ENCODE measurements at regions not wholly inside any gene's neighbourhood (a gene's known extent, or its start where the extent isn't known, plus 50 kb on each side); places are given as distances from the start of the nearest gene placed in this dataset.

- Histone ChIP-seq H3K4me3 (ENCODE audit: low read length) (no peak overlapping the region), H3K9me3 (ENCODE audit: control insufficient read depth, low read length) (no peaks in the 10 kb centered on the region), H3K27me3 (replicated peaks; ENCODE audit: control insufficient read depth, insufficient read depth, low read length) (peaks cover 56% of the 10 kb centered on the region), H3K36me3 (ENCODE audit: control insufficient read depth, insufficient read depth, low read length, severe bottlenecking) (no peaks in the 10 kb centered on the region), H3K4me1 (ENCODE audit: control insufficient read depth, insufficient read depth, low read length) (no peaks in the 10 kb centered on the region), H3K9ac (ENCODE audit: low read length) (no peak overlapping the region)
- no peak for DNase-seq (ENCODE audit: low read depth)
These were observed 157.4 kb downstream of the TRIM27 start for GRCh38 chr6:28766426-28766825.

- H3K9ac ChIP-seq (ENCODE audit: low read length): no peak overlapping the region
- no peak for DNase-seq (ENCODE audit: low read depth)
- H3K27me3 ChIP-seq (replicated peaks; ENCODE audit: control insufficient read depth, insufficient read depth, low read length): peaks cover 63% of the 10 kb centered on the region
- H3K9me3 ChIP-seq (ENCODE audit: control insufficient read depth, low read length): no peaks in the 10 kb centered on the region
- no peaks in the 10 kb centered on the region for H3K36me3 ChIP-seq (ENCODE audit: control insufficient read depth, insufficient read depth, low read length, severe bottlenecking)
- H3K4me3 ChIP-seq (ENCODE audit: low read length): no peak overlapping the region
- no peaks in the 10 kb centered on the region for H3K4me1 ChIP-seq (ENCODE audit: control insufficient read depth, insufficient read depth, low read length)
These were observed 156.7 kb downstream of the TRIM27 start for GRCh38 chr6:28767133-28767532.

GRCh38 chr6:28767691-28768090 is 156.1 kb downstream of the TRIM27 start:
- Histone ChIP-seq H3K4me3 (ENCODE audit: low read length) (no peak overlapping the region), H3K27me3 (replicated peaks; ENCODE audit: control insufficient read depth, insufficient read depth, low read length) (peaks cover 69% of the 10 kb centered on the region), H3K36me3 (ENCODE audit: control insufficient read depth, insufficient read depth, low read length, severe bottlenecking) (no peaks in the 10 kb centered on the region), H3K9ac (ENCODE audit: low read length) (no peak overlapping the region), H3K4me1 (ENCODE audit: control insufficient read depth, insufficient read depth, low read length) (no peaks in the 10 kb centered on the region), H3K9me3 (ENCODE audit: control insufficient read depth, low read length) (no peaks in the 10 kb centered on the region)
- DNase-seq (ENCODE audit: low read depth): no peak

GRCh38 chr6:28768187-28768913 is 155.4 kb downstream of the TRIM27 start:
- Histone ChIP-seq H3K9me3 (ENCODE audit: control insufficient read depth, low read length) (no peaks in the 10 kb centered on the region), H3K36me3 (ENCODE audit: control insufficient read depth, insufficient read depth, low read length, severe bottlenecking) (no peaks in the 10 kb centered on the region), H3K4me3 (ENCODE audit: low read length) (no peak overlapping the region), H3K27me3 (replicated peaks; ENCODE audit: control insufficient read depth, insufficient read depth, low read length) (peaks cover 75% of the 10 kb centered on the region), H3K9ac (ENCODE audit: low read length) (no peak overlapping the region), H3K4me1 (ENCODE audit: control insufficient read depth, insufficient read depth, low read length) (no peaks in the 10 kb centered on the region)
- DNase-seq (ENCODE audit: low read depth): no peak

GRCh38 chr6:28769626-28770402 is 154.0 kb downstream of the TRIM27 start:
- Histone ChIP-seq H3K36me3 (ENCODE audit: control insufficient read depth, insufficient read depth, low read length, severe bottlenecking) (no peaks in the 10 kb centered on the region), H3K4me1 (ENCODE audit: control insufficient read depth, insufficient read depth, low read length) (no peaks in the 10 kb centered on the region), H3K27me3 (replicated peaks; ENCODE audit: control insufficient read depth, insufficient read depth, low read length) (peaks cover 89% of the 10 kb centered on the region), H3K9me3 (ENCODE audit: control insufficient read depth, low read length) (peaks cover 5% of the 10 kb centered on the region), H3K4me3 (ENCODE audit: low read length) (no peak overlapping the region), H3K9ac (ENCODE audit: low read length) (no peak overlapping the region)
- peak; percentile 36 for DNase-seq (ENCODE audit: low read depth)

- Histone ChIP-seq H3K9ac (ENCODE audit: low read length) (no peak overlapping the region), H3K36me3 (ENCODE audit: control insufficient read depth, insufficient read depth, low read length, severe bottlenecking) (no peaks in the 10 kb centered on the region), H3K4me1 (ENCODE audit: control insufficient read depth, insufficient read depth, low read length) (no peaks in the 10 kb centered on the region), H3K9me3 (ENCODE audit: control insufficient read depth, low read length) (peaks cover 5% of the 10 kb centered on the region), H3K4me3 (ENCODE audit: low read length) (no peak overlapping the region), H3K27me3 (replicated peaks; ENCODE audit: control insufficient read depth, insufficient read depth, low read length) (peaks cover 93% of the 10 kb centered on the region)
- no peak for DNase-seq (ENCODE audit: low read depth)
These were observed 153.1 kb downstream of the TRIM27 start for GRCh38 chr6:28770732-28771131.

- peaks cover 5% of the 10 kb centered on the region for H3K9me3 ChIP-seq (ENCODE audit: control insufficient read depth, low read length)
- no peaks in the 10 kb centered on the region for H3K4me1 ChIP-seq (ENCODE audit: control insufficient read depth, insufficient read depth, low read length)
- peaks cover 94% of the 10 kb centered on the region for H3K27me3 ChIP-seq (replicated peaks; ENCODE audit: control insufficient read depth, insufficient read depth, low read length)
- no peak for DNase-seq (ENCODE audit: low read depth)
- H3K9ac ChIP-seq (ENCODE audit: low read length): no peak overlapping the region
- no peaks in the 10 kb centered on the region for H3K36me3 ChIP-seq (ENCODE audit: control insufficient read depth, insufficient read depth, low read length, severe bottlenecking)
- no peak overlapping the region for H3K4me3 ChIP-seq (ENCODE audit: low read length)
These were observed 152.2 kb downstream of the TRIM27 start for GRCh38 chr6:28771401-28772267.

GRCh38 chr6:28772480-28773381 is 151.1 kb downstream of the TRIM27 start:
- Histone ChIP-seq H3K4me3 (ENCODE audit: low read length) (no peak overlapping the region), H3K27me3 (replicated peaks; ENCODE audit: control insufficient read depth, insufficient read depth, low read length) (peaks cover 92% of the 10 kb centered on the region), H3K9ac (ENCODE audit: low read length) (no peak overlapping the region), H3K9me3 (ENCODE audit: control insufficient read depth, low read length) (peaks cover 5% of the 10 kb centered on the region), H3K36me3 (ENCODE audit: control insufficient read depth, insufficient read depth, low read length, severe bottlenecking) (no peaks in the 10 kb centered on the region), H3K4me1 (ENCODE audit: control insufficient read depth, insufficient read depth, low read length) (no peaks in the 10 kb centered on the region)
- no peak for DNase-seq (ENCODE audit: low read depth)

GRCh38 chr6:28774292-28775051 is 149.3 kb downstream of the TRIM27 start:
- no peaks in the 10 kb centered on the region for H3K4me1 ChIP-seq (ENCODE audit: control insufficient read depth, insufficient read depth, low read length)
- peaks cover 8% of the 10 kb centered on the region for H3K9me3 ChIP-seq (ENCODE audit: control insufficient read depth, low read length)
- H3K9ac ChIP-seq (ENCODE audit: low read length): no peak overlapping the region
- no peaks in the 10 kb centered on the region for H3K36me3 ChIP-seq (ENCODE audit: control insufficient read depth, insufficient read depth, low read length, severe bottlenecking)
- DNase-seq (ENCODE audit: low read depth): no peak
- no peak overlapping the region for H3K4me3 ChIP-seq (ENCODE audit: low read length)
- H3K27me3 ChIP-seq (replicated peaks; ENCODE audit: control insufficient read depth, insufficient read depth, low read length): peaks cover 84% of the 10 kb centered on the region

- Histone ChIP-seq H3K36me3 (ENCODE audit: control insufficient read depth, insufficient read depth, low read length, severe bottlenecking) (no peaks in the 10 kb centered on the region), H3K27me3 (replicated peaks; ENCODE audit: control insufficient read depth, insufficient read depth, low read length) (peaks cover 81% of the 10 kb centered on the region), H3K4me3 (ENCODE audit: low read length) (no peak overlapping the region), H3K9ac (ENCODE audit: low read length) (no peak overlapping the region), H3K9me3 (ENCODE audit: control insufficient read depth, low read length) (peaks cover 8% of the 10 kb centered on the region), H3K4me1 (ENCODE audit: control insufficient read depth, insufficient read depth, low read length) (no peaks in the 10 kb centered on the region)
- DNase-seq (ENCODE audit: low read depth): no peak
These were observed 148.8 kb downstream of the TRIM27 start for GRCh38 chr6:28775052-28775376.

Measured in adipocyte (in vitro differentiated cells).